Jurkat, Clone E6-1 (cell line): ENCODE measurements at regions not wholly inside any gene's neighbourhood (a gene's known extent, or its start where the extent isn't known, plus 50 kb on each side); places are given as distances from the start of the nearest gene placed in this dataset.

Experiments
- DNase-seq: peaks from one replicate; pipeline ENCODE4 v3.0.0-alpha.2; 2011; ENCODE audit warnings: low read depth, low spot score
- H3K4me3 ChIP-seq: 2 replicates; pipeline ENCODE4 v1.5.1; 2011; ENCODE audit warnings: mild to moderate bottlenecking, low read length, control low read depth, moderate library complexity

DNA sequence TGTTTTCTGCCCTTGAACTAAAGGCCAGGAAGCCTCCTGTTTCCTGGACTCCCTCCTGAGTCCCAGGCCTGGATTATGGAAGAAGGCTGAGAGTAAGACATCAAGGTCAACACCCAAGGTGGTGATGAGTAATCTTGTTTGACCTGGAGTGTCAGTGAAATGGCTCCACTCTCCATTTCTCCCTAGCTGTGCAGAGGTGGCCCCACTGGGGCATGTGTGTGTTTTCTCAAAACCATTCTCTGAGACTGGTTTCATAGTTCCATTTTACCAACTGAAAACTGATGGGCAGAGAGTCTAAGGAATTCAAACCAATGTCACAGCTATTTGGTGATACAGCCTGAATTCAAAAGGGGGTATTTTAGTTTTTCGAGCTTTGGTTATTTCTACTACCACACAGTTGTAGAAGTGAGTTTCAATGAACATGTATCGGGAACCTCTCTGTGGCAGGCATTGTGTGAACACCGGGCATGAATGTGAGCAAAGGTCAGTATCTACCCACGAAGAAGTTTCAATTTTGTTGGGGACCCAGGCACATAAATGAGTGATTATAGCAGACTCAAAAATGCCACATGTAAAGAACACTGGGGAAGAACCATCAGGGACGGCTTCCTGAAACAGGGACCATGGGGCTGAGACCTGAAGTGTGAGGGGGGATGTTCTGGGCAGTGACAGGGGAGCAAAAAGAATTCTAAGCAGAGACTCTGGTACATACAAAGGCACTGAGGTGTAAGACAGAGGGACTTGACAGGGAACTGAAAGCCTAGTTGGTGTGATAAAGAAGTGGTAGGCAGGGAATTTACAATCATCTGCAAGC is 269.6 kb upstream of the KLF4 start:
- H3K4me3 ChIP-seq: no peak overlapping the region
- DNase-seq: no peak

- H3K4me3 ChIP-seq: no peak overlapping the region
- no peak for DNase-seq
Observed at GRCh38 chr9:107756091-107756490, 266.5 kb upstream of the KLF4 start.

GRCh38 chr9:107755246-107755645 is 265.7 kb upstream of the KLF4 start:
- no peak overlapping the region for H3K4me3 ChIP-seq
- no peak for DNase-seq

DNA sequence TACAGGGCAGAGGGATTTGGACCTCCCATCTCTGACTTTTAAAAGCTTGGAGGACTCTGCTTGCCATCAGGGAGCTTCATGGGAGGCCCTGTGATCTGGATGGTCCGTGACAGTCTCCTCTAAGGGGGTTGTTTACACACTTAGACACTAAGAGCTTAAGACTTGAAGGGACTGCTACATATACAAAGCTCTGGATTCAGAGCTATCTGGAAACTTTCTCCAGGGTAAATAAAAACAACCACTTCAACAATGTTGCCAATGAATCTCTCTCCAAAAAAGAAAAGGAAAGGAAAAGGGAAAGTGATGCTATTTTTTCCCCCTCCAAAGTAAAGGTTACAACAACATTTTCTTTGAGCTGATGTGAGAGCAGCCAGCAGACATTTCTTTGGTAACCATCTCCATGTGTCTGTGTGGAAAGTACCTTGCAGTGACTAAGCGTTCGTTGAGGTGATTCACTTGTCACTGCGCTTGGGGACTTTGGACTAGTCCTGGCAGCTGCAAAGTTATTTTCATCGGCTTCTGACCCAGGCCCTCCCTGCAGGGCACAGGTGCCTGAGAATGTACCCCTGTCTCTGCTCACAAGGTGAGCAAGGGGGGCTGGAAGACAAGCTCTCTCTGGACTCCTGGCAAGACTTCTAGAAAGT is 262.1 kb upstream of the KLF4 start:
- DNase-seq: no peak
- H3K4me3 ChIP-seq: no peak overlapping the region

DNA sequence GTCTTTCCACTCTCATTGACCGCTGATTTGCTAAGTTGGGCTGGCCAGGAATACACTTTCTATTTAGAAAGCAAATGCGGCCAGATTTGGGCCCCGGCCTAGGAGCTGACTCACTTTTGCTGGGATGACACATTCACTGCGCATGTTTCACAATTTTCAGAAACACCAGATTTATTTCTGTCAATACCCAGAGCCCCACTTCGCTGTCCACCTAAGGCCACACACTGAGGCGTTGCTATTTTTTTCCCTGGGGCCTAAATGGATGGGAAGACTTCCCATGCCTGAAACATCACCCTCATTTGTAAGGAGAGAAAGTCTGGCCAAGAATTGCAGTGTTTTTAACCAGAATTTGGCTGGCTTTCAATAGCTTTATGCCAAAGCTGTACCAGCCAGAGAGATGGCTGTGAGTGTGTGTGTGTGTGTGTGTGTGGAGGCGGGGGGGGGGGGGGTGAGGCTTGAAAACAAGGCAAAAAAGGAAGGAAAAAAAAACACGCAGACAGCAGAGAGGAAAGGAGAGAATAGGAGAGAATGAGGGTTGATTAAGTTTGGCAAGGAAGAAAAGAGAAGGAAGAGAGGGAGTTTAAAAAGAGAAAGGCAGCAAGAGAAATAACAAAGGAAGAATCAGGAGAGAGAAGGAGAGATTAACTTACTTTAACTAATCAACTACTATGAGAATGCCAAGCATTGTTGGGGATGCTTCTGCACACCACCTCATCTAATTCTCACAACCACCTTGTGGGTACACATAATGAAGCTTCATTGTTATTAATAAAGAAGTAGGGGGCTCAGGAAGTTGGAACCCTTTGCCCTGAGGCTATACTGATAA is 261.4 kb upstream of the KLF4 start:
- DNase-seq: no peak
- H3K4me3 ChIP-seq: no peak overlapping the region

DNA sequence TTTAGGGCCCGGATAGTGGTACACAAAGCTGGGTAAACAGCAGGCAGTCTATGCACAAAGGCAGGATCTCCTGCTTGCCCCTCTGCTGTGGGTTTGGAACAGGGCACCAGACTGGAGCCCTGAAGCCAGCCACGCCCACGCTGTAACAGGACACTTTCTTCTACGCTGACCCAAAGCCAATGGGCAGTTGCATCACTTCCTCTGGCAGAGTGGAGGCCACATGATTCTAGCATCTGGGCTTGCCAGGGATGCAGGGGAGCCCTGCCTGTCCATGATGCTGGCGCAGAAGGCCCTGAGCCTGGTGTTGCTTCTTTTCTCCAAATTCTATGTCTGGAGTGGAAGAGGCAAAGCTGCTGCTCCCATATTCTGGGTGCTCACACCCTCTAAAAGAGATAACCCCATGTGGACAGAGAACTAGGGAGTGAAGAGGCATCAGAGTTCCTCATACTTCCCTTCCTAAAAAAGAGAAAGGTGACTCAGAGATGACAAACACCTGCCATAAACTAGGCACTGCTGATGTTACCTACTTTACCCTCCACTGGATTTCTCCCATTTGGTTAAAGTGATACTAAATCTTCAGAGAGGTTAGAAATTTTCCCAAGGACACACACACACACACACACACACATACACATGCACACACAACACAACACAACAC is 260.3 kb upstream of the KLF4 start:
- no peak for DNase-seq
- H3K4me3 ChIP-seq: no peak overlapping the region

GRCh38 chr9:107744873-107745272 is 255.3 kb upstream of the KLF4 start:
- DNase-seq: no peak
- H3K4me3 ChIP-seq: no peak overlapping the region

DNA sequence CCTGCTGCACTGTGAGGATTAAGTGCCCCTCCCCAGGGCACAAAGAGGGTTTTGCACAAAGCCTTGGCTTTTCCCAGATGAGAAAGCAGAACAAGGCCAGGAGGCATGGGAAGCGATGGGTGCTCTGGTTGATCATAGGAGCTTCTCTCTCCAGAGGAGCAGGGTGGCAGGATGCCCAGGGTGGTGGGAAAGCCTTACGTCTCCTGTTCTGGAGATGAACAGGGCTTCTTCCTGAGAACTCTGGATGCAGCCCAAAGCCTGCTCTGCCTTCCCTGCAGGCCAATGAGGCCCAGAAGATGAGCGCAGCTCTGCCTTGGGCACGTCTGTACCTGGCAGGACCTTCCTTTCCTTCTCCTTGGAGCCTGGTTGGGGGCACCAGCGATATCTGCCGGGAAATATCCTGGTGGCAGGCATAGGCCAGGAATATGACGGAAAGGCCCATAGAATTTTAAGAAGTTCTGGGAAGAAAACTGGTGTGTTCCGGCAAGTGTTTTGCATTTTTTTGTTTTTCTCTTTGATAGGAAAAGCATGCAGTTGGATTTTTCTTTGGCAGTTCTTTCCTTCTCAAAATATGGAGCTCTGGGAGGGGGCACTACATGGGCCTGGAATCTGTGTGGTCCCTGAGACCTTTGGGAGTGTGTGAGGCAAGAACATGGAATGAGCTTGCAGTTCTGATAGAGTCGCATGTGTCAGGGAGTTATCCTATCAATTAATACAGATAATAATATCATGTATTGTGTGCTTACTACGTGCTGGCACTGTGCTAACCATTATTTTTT is 253.2 kb upstream of the KLF4 start:
- DNase-seq: no peak
- no peak overlapping the region for H3K4me3 ChIP-seq

- H3K4me3 ChIP-seq: no peak overlapping the region
Observed at GRCh38 chr9:107740088-107740980, 250.8 kb upstream of the KLF4 start.

GRCh38 chr9:107739601-107740082 is 250.1 kb upstream of the KLF4 start:
- no peak for DNase-seq

More at GRCh38 chr9:107740088-107740980, 250.8 kb upstream of the KLF4 start:
- DNase-seq: no peak

DNA sequence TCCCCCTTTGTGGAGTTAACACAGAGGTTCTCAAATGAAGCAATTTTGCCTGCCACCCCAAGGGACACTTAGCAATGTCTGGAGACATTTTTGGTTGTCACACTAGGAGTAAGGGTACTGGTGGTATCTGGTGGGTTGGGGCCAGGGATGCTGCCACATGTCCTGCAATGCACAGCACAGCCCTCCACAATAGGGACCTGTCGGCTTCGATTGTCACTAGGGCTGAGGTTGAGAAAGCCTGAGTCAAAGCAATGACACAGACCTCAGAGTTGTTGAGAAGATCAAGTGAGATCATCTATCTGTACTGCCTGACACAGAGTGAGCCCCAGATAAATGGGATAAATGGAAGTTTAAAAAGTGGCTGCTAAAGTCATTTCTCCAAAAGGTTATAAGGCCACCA is 249.2 kb upstream of the KLF4 start:
- H3K4me3 ChIP-seq: no peak overlapping the region
- DNase-seq: no peak

More at GRCh38 chr9:107739601-107740082, 250.1 kb upstream of the KLF4 start:
- H3K4me3 ChIP-seq: no peak overlapping the region

GRCh38 chr9:107737987-107738743 is 248.6 kb upstream of the KLF4 start:
- no peak for DNase-seq
- no peak overlapping the region for H3K4me3 ChIP-seq

- no peak overlapping the region for H3K4me3 ChIP-seq
- no peak for DNase-seq
Observed at GRCh38 chr9:107737610-107737986, 248.0 kb upstream of the KLF4 start.

- DNase-seq: no peak
- H3K4me3 ChIP-seq: no peak overlapping the region
Observed at GRCh38 chr9:107735821-107736220, 246.3 kb upstream of the KLF4 start.

DNA sequence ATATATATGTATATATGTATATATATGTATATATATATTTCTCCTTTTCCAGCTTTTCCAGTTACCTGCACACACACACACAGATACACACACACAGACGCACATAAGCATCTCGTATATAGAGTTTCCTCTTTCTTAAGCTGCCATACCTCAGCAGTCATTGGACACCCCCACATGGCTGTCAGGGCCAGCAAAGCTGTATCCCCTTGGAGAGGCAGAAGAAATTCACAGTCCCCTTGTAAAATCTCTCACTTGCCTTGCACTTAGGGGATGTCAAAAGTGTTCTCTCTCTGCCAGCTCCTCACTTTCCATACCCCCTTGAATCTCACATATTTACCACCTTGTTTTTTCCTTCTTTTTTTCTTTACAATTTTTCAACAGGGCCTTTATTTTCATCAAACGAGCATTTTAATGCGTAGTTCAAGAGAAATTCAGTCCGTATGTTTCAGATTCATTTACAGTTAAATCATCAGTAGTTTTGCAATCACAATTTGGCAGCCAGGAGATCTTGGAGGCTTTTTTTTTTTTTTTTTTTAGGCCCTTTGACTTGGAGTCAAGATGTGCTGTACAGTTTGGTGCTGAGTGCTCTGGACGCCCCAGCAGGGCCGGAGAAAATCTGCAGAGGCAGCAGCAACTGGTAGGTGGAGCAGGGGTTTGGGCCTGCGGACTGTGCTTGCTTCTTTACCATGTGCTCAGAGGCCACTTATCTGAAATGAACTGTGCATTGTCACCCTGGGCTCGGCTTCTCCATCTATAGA is 244.9 kb upstream of the KLF4 start:
- H3K4me3 ChIP-seq: no peak overlapping the region
- no peak for DNase-seq

GRCh38 chr9:107733523-107733894 is 243.9 kb upstream of the KLF4 start:
- DNase-seq: no peak

More at GRCh38 chr9:107733523-107733894, 243.9 kb upstream of the KLF4 start:
- H3K4me3 ChIP-seq: no peak overlapping the region
